ENCODE measurements at regions not wholly inside any gene's neighbourhood (a gene's known extent, or its start where the extent isn't known, plus 50 kb on each side); places are given as distances from the start of the nearest gene placed in this dataset.

DNA sequence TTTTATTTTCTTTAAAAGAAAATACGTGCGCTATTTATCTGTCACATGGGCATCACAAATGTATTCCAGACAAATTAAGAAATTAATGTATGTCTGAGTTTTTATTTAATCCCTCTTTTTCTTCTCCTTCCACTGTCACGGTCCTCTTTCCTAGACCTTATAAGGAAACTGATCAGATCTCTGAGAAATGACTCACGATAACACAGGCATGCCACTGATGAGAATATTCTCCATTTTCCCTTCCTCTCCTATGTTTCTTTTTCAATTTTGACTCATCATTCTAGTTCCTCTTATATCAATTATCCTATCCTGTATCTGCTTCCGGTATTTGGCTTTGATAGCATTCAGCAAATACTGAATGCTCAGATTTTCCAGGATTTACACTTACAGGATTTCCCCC lies 121.8 kb downstream of the DSC3 start:
- Histone ChIP-seq H3K9me3 (ENCODE audit: control insufficient read depth, insufficient read depth, low read length) (peaks cover 3% of the 10 kb centered on the region; the same call in 1 of the 2 replicates), H3K27me3 (ENCODE audit: control insufficient read depth, insufficient read depth, low read length) (no peaks in the 10 kb centered on the region), H3K27ac (ENCODE audit: low read depth, low read length) (no peak overlapping the region), H3K4me3 (ENCODE audit: low read depth, low read length) (no peak overlapping the region)
- TF ChIP-seq, protein P1, sequence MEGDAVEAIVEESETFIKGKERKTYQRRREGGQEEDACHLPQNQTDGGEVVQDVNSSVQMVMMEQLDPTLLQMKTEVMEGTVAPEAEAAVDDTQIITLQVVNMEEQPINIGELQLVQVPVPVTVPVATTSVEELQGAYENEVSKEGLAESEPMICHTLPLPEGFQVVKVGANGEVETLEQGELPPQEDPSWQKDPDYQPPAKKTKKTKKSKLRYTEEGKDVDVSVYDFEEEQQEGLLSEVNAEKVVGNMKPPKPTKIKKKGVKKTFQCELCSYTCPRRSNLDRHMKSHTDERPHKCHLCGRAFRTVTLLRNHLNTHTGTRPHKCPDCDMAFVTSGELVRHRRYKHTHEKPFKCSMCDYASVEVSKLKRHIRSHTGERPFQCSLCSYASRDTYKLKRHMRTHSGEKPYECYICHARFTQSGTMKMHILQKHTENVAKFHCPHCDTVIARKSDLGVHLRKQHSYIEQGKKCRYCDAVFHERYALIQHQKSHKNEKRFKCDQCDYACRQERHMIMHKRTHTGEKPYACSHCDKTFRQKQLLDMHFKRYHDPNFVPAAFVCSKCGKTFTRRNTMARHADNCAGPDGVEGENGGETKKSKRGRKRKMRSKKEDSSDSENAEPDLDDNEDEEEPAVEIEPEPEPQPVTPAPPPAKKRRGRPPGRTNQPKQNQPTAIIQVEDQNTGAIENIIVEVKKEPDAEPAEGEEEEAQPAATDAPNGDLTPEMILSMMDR (IDR thresholded peaks at IDR 0.05; ENCODE audit: low read depth, low read length) = no peak
- no peak for DNase-seq (ENCODE audit: low read depth, low spot score)
- POLR2A ChIA-PET = no interaction called here
- CTCF ChIA-PET = no interaction called here

DNA sequence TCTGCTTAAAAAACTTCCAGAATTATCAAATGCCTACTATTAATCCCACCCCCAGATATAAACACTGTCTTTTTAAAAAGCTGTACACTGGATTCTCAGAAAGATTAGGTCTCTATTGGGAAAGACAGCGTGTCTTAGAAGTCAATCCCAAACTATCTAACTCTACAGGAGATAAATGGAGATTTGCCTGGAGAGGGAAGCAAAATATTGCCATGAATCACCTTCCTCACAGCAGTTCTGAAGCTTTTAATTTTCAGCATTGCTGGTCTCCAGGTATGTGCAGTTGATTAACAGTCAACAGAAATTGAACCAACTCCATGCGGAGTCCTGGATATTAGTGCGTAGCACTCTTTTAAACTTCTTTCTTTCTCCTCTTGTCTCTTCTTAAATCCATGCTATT lies 122.2 kb downstream of the DSC3 start:
- no peaks in the 10 kb centered on the region for H3K27me3 ChIP-seq (ENCODE audit: control insufficient read depth, insufficient read depth, low read length)
- CTCF ChIA-PET = no interaction called here
- TF ChIP-seq, protein P1 (IDR thresholded peaks at IDR 0.05; ENCODE audit: low read depth, low read length) = no peak
- no peak for DNase-seq (ENCODE audit: low read depth, low spot score)
- H3K27ac ChIP-seq (ENCODE audit: low read depth, low read length) = no peak overlapping the region
- POLR2A ChIA-PET = no interaction called here
- H3K4me3 ChIP-seq (ENCODE audit: low read depth, low read length) = no peak overlapping the region
- peaks cover 3% of the 10 kb centered on the region; the same call in 1 of the 2 replicates for H3K9me3 ChIP-seq (ENCODE audit: control insufficient read depth, insufficient read depth, low read length)

DNA sequence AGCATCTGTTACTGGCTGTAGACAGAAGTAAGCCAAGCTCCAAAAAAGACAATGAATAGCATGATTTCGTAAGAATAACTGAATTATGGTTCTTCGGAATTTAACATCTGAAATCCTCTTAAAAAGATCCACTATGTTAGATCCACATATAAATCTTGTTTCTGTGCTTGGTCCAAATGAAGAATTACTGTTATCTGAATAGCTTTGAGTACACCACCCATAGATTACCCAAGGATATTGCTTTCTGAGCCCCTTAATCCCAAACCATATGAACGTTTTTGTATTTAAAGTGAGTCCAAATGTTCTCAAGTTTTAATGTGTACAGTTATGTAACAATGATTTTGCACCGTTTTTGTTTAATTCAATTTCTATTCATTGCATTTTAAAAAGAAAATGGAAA lies 124.9 kb downstream of the DSC3 start:
- no peak overlapping the region for H3K27ac ChIP-seq (ENCODE audit: low read depth, low read length)
- POLR2A ChIA-PET = no interaction called here
- TF ChIP-seq, protein P1 (IDR thresholded peaks at IDR 0.05; ENCODE audit: low read depth, low read length) = no peak
- CTCF ChIA-PET = no interaction called here
- H3K9me3 ChIP-seq (ENCODE audit: control insufficient read depth, insufficient read depth, low read length) = 0 out of 2 replicates have a peak, but pooled peaks cover 3% of the 10 kb centered on the region
- H3K4me3 ChIP-seq (ENCODE audit: low read depth, low read length) = no peak overlapping the region
- DNase-seq (ENCODE audit: low read depth, low spot score) = no peak
- no peaks in the 10 kb centered on the region for H3K27me3 ChIP-seq (ENCODE audit: control insufficient read depth, insufficient read depth, low read length)

DNA sequence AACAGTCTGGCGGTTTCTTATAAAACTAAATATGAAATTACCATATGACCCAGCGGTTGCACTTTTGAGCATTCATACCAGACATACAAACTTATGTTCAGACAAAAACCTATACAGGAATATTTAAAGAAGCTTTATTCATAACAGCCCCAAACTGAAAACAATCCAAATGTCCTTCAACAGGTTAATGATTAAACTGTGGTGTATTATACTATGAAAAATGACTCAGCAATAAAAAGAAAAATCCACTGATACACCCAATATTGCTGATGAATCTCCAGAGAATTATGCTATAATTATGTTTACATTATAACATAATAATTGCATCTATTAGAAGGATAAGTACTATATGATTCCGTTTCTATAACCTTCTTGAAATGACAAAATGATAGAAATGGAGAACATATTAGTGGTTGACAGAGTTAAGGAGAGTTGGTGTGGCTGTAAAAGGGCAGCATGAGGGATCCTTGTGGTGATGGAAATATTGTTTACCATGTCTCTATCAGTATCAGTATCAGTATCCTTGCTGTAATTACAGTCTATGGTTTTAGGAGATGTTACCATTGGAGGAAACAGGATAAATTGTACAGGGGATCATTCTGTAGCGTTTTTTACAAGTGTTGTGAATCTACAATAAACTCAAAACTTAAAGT lies 127.1 kb downstream of the DSC3 start:
- POLR2A ChIA-PET = no interaction called here

DNA sequence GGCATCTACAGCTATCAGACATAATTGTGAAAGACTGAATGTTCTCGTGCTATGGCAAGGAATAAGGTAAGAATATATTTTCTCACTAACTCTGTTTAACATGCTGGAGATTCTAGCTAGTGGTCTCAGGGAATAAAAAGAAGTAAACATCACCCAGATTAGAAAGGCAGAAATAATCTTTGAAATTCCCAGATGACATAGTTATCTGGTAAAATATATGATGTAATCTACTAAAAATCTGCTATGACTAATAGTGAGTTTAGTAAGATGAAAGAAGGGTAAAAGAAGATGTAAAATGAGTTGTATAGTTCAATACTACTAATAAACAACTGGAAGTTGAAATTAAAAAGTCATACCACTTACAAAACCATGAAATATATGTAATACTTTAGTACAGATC lies 134.2 kb downstream of the DSC3 start:
- POLR2A ChIA-PET = no interaction called here
- DNase-seq (ENCODE audit: low read depth, low spot score) = no peak
- Histone ChIP-seq H3K4me3 (ENCODE audit: low read depth, low read length) (no peak overlapping the region), H3K27ac (ENCODE audit: low read depth, low read length) (no peak overlapping the region), H3K9me3 (ENCODE audit: control insufficient read depth, insufficient read depth, low read length) (no peaks in the 10 kb centered on the region), H3K27me3 (ENCODE audit: control insufficient read depth, insufficient read depth, low read length) (no peaks in the 10 kb centered on the region)
- CTCF ChIA-PET = no interaction called here
- TF ChIP-seq, protein P1 (IDR thresholded peaks at IDR 0.05; ENCODE audit: low read depth, low read length) = no peak

More for the DNA sequence above, 127.1 kb downstream of the DSC3 start:
- CTCF ChIA-PET = no interaction called here
- H3K27me3 ChIP-seq (ENCODE audit: control insufficient read depth, insufficient read depth, low read length) = no peaks in the 10 kb centered on the region
- DNase-seq (ENCODE audit: low read depth, low spot score) = no peak
- no peak overlapping the region for H3K27ac ChIP-seq (ENCODE audit: low read depth, low read length)
- no peak overlapping the region for H3K4me3 ChIP-seq (ENCODE audit: low read depth, low read length)
- TF ChIP-seq, protein P1 (IDR thresholded peaks at IDR 0.05; ENCODE audit: low read depth, low read length) = no peak
- 0 out of 2 replicates have a peak, but pooled peaks cover 3% of the 10 kb centered on the region for H3K9me3 ChIP-seq (ENCODE audit: control insufficient read depth, insufficient read depth, low read length)

Measured in AG04450 (cell line).